Fibroblast of lung (primary cell): ENCODE measurements at regions not wholly inside any gene's neighbourhood (a gene's known extent, or its start where the extent isn't known, plus 50 kb on each side); places are given as distances from the start of the nearest gene placed in this dataset.

Source experiments
- EZH2 ChIP-seq: IDR thresholded peaks from 2 replicates; pipeline ENCODE4 v1.5.1; 2012; ENCODE audit warnings: low read length, control low read depth, mild to moderate bottlenecking; ENCODE audit errors: missing control alignments
- TF ChIP-seq, protein P1 (sequence below), 2 donors: IDR thresholded peaks in 1 of 2; conservative IDR thresholded peaks in 1 of 2; 1 replicate in 1 of 2; 2 replicates in 1 of 2; pipeline ENCODE4 v1.5.1; 2011 to 2012; ENCODE audit warnings: low read length in 2 of 2, control low read depth in 1 of 2, inconsistent platforms in 1 of 2, low read depth in 1 of 2, mild to moderate bottlenecking in 1 of 2

DNA sequence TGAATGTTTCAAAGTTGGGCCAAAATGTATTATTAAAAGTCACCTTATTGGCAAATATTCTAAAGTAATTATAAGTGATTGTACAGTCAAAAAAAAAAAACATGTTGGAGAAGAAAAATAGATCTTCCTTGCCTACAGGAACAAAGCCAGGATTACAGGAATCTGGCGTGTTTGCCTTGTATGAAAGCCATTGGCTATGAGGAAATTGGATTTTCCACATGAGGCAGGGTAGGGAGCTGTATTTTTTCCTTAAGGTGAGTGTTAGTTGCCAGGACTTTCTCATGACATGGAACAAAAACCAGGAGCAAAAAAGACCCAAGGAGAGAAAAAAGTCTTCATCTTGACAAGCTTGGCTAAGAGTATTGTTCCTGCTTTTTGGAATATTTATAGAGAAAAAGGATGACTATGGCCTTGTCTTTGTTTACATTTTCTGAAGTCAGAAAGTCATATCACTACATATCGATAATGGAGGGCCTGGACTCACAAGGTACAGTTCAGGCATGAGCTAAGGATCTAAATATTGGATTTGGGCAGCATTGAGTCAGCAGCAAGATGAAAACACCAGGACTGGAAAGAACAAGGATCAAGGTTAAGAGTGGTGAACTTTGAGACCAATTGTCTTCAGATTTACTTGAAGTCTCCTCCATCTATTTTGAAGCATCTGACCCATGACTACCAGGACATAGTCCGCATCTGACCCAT lies 68.4 kb upstream of the FLRT2 start:
- TF ChIP-seq, protein P1, sequence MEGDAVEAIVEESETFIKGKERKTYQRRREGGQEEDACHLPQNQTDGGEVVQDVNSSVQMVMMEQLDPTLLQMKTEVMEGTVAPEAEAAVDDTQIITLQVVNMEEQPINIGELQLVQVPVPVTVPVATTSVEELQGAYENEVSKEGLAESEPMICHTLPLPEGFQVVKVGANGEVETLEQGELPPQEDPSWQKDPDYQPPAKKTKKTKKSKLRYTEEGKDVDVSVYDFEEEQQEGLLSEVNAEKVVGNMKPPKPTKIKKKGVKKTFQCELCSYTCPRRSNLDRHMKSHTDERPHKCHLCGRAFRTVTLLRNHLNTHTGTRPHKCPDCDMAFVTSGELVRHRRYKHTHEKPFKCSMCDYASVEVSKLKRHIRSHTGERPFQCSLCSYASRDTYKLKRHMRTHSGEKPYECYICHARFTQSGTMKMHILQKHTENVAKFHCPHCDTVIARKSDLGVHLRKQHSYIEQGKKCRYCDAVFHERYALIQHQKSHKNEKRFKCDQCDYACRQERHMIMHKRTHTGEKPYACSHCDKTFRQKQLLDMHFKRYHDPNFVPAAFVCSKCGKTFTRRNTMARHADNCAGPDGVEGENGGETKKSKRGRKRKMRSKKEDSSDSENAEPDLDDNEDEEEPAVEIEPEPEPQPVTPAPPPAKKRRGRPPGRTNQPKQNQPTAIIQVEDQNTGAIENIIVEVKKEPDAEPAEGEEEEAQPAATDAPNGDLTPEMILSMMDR (conservative IDR thresholded peaks at IDR 0.05 in 1 of 2, IDR thresholded peaks at IDR 0.05 in 1 of 2; ENCODE audit: low read depth in 1 of 2, low read length in 2 of 2): no peak
- no peak for TF ChIP-seq EZH2
